Fibroblast of mammary gland (primary cell): ENCODE measurements at regions not wholly inside any gene's neighbourhood (a gene's known extent, or its start where the extent isn't known, plus 50 kb on each side); places are given as distances from the start of the nearest gene placed in this dataset.
A peak's percentile ranks its signal among the peaks of the same experiment; 100 is the strongest.

Experiments
- DNase-seq: peaks from one replicate; pipeline ENCODE4 v3.0.0-alpha.2; 2010; ENCODE audit warnings: low read depth
- H3K4me3 ChIP-seq: 2 replicates; pipeline ENCODE4 v1.5.1; 2011; ENCODE audit warnings: low read depth, mild to moderate bottlenecking, low read length, moderate library complexity; ENCODE audit not compliant: control insufficient read depth
- CTCF ChIP-seq: conservative IDR thresholded peaks from 2 replicates; pipeline ENCODE4 v1.5.1; 2011; ENCODE audit warnings: low read depth, low read length, inconsistent platforms; ENCODE audit not compliant: control insufficient read depth, insufficient read depth

- TF ChIP-seq CTCF, result no peak
- no peak overlapping the region for H3K4me3 ChIP-seq
- DNase-seq, result peak; percentile 89
Measured at GRCh38 chr3:55204417-55204816, 276.6 kb upstream of the LRTM1 start.

- DNase-seq, result peak; percentile 81
- no peak overlapping the region for H3K4me3 ChIP-seq
- TF ChIP-seq CTCF, result no peak
Measured at GRCh38 chr3:55203546-55203945, 275.7 kb upstream of the LRTM1 start.

GRCh38 chr3:55203006-55203405, 275.1 kb upstream of the LRTM1 start:
- peak; percentile 60 for DNase-seq
- no peak for TF ChIP-seq CTCF
- H3K4me3 ChIP-seq, result no peak overlapping the region

GRCh38 chr3:55202326-55202725, 274.5 kb upstream of the LRTM1 start:
- TF ChIP-seq CTCF, result no peak
- no peak overlapping the region for H3K4me3 ChIP-seq
- peak; percentile 98 for DNase-seq

GRCh38 chr3:55201779-55202178, 273.9 kb upstream of the LRTM1 start:
- no peak overlapping the region for H3K4me3 ChIP-seq
- TF ChIP-seq CTCF, result no peak
- DNase-seq, result no peak

GRCh38 chr3:55200906-55201305, 273.0 kb upstream of the LRTM1 start:
- H3K4me3 ChIP-seq, result no peak overlapping the region
- TF ChIP-seq CTCF, result no peak
- DNase-seq, result no peak

- DNase-seq, result peak; percentile 94
- no peak overlapping the region for H3K4me3 ChIP-seq
- no peak for TF ChIP-seq CTCF
Measured at GRCh38 chr3:55198554-55198953, 270.7 kb upstream of the LRTM1 start.
